SK-N-SH treated with all-trans-retinoic acid at 6 μM for 48 hours (cell line): ENCODE measurements at regions not wholly inside any gene's neighbourhood (a gene's known extent, or its start where the extent isn't known, plus 50 kb on each side); places are given as distances from the start of the nearest gene placed in this dataset.

Source experiments
- BACH2 ChIP-seq: fragments of 250-450 bp; sonication (Bioruptor Pico); IDR thresholded peaks from 2 replicates; pipeline ENCODE4 v1.9.0; 2021; ENCODE audit warnings: mild to moderate bottlenecking, borderline replicate concordance
- CREB5 ChIP-seq: fragments of 250-450 bp; sonication (Bioruptor Pico); IDR thresholded peaks from 2 replicates; pipeline ENCODE4 v1.5.1; 2020; ENCODE audit warnings: low read depth, mild to moderate bottlenecking, moderate library complexity
- CSRNP3 ChIP-seq: fragments of 250-450 bp; sonication (Bioruptor Pico); IDR thresholded peaks from 2 replicates; pipeline ENCODE4 v1.5.1; 2021; ENCODE audit warnings: mild to moderate bottlenecking, moderate library complexity
- ESRRG ChIP-seq: fragments of 250-450 bp; sonication (Bioruptor Pico); IDR thresholded peaks from 2 replicates; pipeline ENCODE4 v1.6.1; 2021; ENCODE audit warnings: mild to moderate bottlenecking
- PATZ1 ChIP-seq: fragments of 250-450 bp; sonication (Bioruptor Pico); IDR thresholded peaks from 2 replicates; pipeline ENCODE4 v1.8.0; 2020; ENCODE audit warnings: mild to moderate bottlenecking, moderate library complexity, borderline replicate concordance
- PPARA ChIP-seq: fragments of 250-450 bp; sonication (Bioruptor Pico); IDR thresholded peaks from 2 replicates; pipeline ENCODE4 v1.5.0; 2020; ENCODE audit warnings: mild to moderate bottlenecking, borderline replicate concordance
- RARB ChIP-seq: fragments of 250-450 bp; sonication (Bioruptor Pico); IDR thresholded peaks from 2 replicates; pipeline ENCODE4 v1.8.0; 2021; ENCODE audit warnings: mild to moderate bottlenecking, moderate library complexity
- TSHZ2 ChIP-seq: fragments of 250-450 bp; sonication (Bioruptor Pico); IDR thresholded peaks from 2 replicates; pipeline ENCODE4 v1.5.0; 2020; ENCODE audit warnings: mild to moderate bottlenecking, moderate library complexity
- ZC3H10 ChIP-seq: fragments of 250-450 bp; sonication (Bioruptor Pico); IDR thresholded peaks from 2 replicates; pipeline ENCODE4 v1.5.1; 2021; ENCODE audit warnings: mild to moderate bottlenecking, moderate library complexity
- ZFP30 ChIP-seq: fragments of 450-650 bp; formaldehyde crosslinking; IDR thresholded peaks from 2 replicates; pipeline ENCODE4 v1.5.0; 2022; ENCODE audit warnings: mild to moderate bottlenecking, moderate library complexity
- ZNF70 ChIP-seq: fragments of 450-650 bp; formaldehyde crosslinking; IDR thresholded peaks from 2 replicates; pipeline ENCODE4 v1.5.0; 2020; ENCODE audit warnings: mild to moderate bottlenecking, moderate library complexity
- TF ChIP-seq, protein P1 (sequence below): fragments of 250-450 bp; sonication (Bioruptor Pico); IDR thresholded peaks from 2 replicates; pipeline ENCODE4 v1.8.0; 2021; ENCODE audit warnings: low read depth, mild to moderate bottlenecking, moderate library complexity, borderline replicate concordance

- TF ChIP-seq CSRNP3 (CRISPR knock-in tag) (no peak), BACH2 (CRISPR knock-in tag) (no peak), ZNF70 (CRISPR knock-in tag) (no peak), CREB5 (CRISPR knock-in tag) (no peak), ZFP30 (no peak), ZC3H10 (CRISPR knock-in tag) (no peak), TSHZ2 (CRISPR knock-in tag) (no peak), RARB (CRISPR knock-in tag) (no peak), PATZ1 (CRISPR knock-in tag) (no peak), PPARA (CRISPR knock-in tag) (no peak), ESRRG (CRISPR knock-in tag) (no peak)
- TF ChIP-seq, protein P1, sequence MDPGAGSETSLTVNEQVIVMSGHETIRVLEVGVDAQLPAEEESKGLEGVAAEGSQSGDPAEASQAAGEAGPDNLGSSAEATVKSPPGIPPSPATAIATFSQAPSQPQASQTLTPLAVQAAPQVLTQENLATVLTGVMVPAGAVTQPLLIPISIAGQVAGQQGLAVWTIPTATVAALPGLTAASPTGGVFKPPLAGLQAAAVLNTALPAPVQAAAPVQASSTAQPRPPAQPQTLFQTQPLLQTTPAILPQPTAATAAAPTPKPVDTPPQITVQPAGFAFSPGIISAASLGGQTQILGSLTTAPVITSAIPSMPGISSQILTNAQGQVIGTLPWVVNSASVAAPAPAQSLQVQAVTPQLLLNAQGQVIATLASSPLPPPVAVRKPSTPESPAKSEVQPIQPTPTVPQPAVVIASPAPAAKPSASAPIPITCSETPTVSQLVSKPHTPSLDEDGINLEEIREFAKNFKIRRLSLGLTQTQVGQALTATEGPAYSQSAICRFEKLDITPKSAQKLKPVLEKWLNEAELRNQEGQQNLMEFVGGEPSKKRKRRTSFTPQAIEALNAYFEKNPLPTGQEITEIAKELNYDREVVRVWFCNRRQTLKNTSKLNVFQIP (CRISPR knock-in tag): no peak
Measured at GRCh38 chr6:108768166-108768555, 80.1 kb upstream of the ARMC2 start.
